ELR (cell line): ENCODE measurements at regions not wholly inside any gene's neighbourhood (a gene's known extent, or its start where the extent isn't known, plus 50 kb on each side); places are given as distances from the start of the nearest gene placed in this dataset.

Experiments
- DNase-seq: peaks from one replicate; pipeline ENCODE4 v3.0.0-alpha.2; 2015; ENCODE audit warnings: low read depth

DNA sequence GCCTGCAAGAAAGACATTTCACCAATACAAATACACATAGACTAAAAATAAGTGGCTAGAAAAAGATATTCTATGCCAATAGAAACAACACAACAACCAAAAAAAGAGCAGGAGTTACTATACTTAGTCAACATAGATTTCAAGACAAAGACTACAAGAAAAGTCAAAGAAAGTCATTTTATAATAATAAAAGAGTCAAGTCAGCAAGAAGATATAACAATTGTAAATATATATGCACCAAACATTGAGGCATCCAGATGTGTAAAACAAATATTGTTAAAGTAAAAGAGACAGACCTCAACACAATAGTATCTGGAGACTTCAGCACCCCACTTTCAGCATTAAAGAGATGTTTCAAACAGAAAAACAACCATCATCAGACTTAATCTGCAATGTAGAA is 104.6 kb downstream of the AMY1C start:
- DNase-seq = no peak

- DNase-seq = peak; percentile 0
These were observed 110.0 kb downstream of the AMY1C start for GRCh38 chr1:103859721-103860120.

- DNase-seq = no peak
These were observed 149.1 kb downstream of the AMY1C start for GRCh38 chr1:103898576-103899345.

DNA sequence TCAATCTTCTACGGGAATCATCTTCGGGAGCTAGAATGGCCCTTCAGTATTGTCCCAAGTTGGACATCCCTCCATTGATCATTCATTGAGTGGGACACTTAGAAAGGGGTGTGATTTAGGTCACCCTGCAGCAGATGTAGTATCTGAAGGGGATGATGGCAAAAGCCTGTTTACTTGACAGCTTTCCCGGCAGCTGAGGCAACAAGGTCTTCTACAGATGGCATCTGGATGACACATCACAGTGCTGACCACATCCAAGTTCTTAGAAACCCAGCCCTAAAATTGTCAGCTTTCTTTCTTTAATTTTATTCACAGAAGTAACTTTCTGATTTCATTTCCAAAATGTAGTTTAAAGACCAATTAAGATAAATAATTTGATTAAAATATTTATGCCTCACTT is 150.3 kb downstream of the AMY1C start:
- no peak for DNase-seq

DNA sequence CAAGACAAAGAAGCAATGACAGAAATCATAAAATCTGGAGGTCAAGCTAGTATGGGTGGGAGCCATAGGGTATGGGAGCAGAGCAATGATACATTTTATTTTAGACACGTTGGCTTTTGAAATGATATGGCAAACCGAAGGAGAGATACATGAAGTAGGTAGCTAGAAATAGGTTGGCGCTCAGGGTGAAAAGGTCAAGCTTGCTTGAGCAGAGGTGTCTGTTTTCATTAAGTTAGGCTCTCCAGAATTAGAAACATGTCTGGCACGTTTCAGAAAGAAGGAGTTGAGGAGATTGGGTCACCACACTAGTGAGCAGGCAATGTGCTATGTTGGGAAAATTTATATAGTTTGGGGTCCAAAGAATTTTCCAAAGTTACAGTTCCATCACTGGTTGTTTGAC is 151.4 kb downstream of the AMY1C start:
- no peak for DNase-seq

DNA sequence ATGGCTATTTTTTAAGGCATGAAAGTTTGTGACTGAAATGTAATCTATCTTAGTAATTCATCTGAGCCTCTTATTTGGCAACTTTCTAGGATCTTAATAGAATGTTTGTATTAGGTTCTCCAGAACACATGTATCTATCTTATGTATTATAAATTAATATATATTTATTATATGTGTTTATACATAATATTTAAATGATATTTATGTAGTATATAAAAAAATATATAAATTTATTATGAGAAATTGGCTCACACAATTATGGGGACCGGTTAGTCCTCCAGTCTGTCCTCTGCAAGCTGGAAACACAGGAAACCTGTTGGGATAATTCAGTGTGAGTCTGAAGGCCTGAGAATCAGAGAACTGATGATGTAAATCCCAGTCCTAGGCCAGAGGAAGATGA is 155.7 kb downstream of the AMY1C start:
- DNase-seq = no peak

DNA sequence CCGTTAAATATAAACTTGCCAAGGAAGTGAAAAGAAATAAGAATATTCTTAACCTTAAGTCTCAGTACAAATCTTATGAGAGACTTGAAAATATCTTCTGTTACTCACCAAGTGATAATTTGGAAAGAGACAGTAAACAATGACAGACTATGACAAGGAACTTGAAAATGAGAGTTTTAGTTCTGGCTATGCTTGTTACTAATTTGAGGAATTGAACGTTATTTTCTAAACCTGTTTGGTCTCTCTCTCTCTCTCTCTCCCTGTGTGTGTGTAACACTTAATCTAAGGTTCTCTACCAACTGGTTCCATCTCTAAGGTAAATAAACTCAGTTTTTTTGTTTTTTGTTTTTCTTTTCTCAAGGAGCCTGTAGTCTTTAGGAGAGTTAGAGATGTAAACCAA is 161.8 kb downstream of the AMY1C start:
- no peak for DNase-seq

DNA sequence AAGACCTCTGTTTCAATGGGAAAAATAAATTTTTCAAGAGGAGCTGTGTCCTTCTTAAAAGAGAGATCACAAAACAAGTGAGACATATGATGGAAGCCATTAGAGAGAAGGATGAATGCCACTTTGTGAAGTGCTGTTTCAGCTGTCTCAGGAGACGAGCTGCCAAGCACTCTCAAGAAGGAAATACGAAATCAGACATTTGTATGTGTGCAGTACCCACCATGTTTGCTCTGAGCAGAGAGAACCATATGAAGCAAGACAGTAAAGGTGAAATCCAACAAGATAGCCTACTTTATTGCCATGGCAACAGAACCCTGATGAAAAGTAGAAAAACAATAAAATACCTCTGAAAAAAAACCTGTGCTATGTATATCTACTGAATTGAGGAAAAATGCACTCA is 168.1 kb downstream of the AMY1C start:
- DNase-seq = no peak

DNA sequence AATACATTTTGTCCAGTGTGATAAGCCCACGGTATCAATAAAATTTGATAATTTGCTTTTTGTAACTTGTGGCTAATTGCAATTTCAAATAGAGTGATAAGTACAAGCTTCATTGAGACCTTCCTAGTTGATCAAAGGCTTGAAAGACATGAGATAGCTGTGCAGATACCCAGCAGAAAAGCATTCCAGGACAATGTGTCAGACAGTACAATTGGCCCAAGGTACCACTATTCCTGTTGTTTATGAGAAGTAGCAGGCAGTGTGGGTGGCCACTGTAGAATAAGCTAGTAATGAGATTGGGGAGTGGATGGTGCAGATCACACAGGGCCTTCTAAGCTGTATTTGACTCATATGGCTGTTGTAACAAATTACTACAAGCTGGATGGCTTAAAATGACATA is 182.2 kb downstream of the AMY1C start:
- no peak for DNase-seq

- DNase-seq = no peak
These were observed 188.2 kb downstream of the AMY1C start for GRCh38 chr1:103937763-103938357.

GRCh38 chr1:103941086-103941485 is 191.4 kb downstream of the AMY1C start:
- DNase-seq = no peak

DNA sequence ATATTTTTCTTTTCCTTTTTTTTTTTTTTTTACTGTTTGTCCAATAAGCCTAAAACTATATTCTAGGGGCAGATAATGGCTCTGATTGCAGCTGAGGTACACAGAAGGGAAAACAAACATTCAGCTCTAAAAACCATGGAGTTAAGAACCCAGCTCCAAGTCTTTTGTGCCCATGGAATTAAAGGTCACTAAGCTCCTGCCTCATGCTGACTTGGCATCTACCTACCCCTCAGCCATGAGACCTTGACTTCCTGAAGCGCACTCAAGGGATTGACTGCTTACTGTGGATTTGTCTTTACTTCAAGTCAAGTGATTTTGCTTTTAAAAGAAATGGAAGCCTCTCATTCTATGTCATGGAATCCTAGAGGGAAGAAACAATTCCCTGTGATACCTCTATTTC is 192.3 kb downstream of the AMY1C start:
- no peak for DNase-seq

- no peak for DNase-seq
These were observed 196.1 kb downstream of the AMY1C start for GRCh38 chr1:103945774-103946173.

- DNase-seq = peak; percentile 1
These were observed 198.8 kb downstream of the AMY1C start for GRCh38 chr1:103948526-103948925.

- no peak for DNase-seq
These were observed 200.1 kb downstream of the AMY1C start for GRCh38 chr1:103949779-103950178.

- DNase-seq = no peak
These were observed 203.7 kb downstream of the AMY1C start for GRCh38 chr1:103953386-103953785.

DNA sequence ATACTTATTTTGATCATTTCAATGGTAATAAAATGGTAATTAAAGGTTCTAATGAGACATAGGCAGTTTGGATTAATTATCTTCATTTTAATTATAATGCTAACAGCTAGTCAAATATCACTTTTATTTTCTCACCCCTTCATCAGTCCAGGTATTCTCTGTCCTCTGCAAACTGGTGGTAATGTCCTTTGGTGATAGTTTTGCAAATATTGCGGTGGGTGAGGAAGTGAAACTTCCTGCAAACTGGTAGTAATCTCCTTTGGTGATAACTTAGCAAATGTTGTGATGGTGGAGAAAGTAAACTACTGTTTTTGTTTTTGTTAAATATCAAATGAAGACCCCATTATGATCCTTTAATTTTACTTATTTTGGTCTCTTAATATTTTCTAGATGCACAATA is 209.0 kb downstream of the AMY1C start:
- no peak for DNase-seq

- DNase-seq = no peak
These were observed 209.9 kb downstream of the AMY1C start for GRCh38 chr1:103959565-103959964.

DNA sequence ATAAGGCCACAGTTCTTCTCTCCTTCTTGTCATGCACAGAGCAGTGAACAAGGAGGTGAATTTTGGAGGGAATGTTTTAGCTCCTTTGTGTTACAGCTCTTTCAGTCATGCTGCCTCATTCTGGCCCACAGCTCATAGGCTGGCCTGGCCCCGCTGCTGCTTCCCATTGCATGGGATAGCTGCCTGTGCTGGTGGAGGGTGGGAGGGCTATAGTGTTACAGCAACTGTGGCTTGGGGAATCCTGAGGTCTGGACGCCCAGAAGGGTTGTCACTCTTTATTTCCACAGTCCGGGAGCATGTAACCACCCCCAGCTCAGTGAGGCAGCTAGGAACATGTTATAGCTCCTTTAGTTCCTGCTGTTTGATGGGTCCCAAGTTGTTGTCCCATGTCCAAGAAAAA is 210.3 kb downstream of the AMY1C start:
- no peak for DNase-seq

GRCh38 chr1:103960710-103961109 is 211.0 kb downstream of the AMY1C start:
- DNase-seq = no peak

GRCh38 chr1:103986792-103987191 is 237.1 kb downstream of the AMY1C start:
- DNase-seq = no peak

- DNase-seq = no peak
These were observed 247.9 kb downstream of the AMY1C start for GRCh38 chr1:103997631-103998030.

GRCh38 chr1:104018922-104019674 is 269.4 kb downstream of the AMY1C start:
- no peak for DNase-seq
